ENCODE measurements at regions not wholly inside any gene's neighbourhood (a gene's known extent, or its start where the extent isn't known, plus 50 kb on each side); places are given as distances from the start of the nearest gene placed in this dataset.
A peak's percentile ranks its signal among the peaks of the same experiment; 100 is the strongest.

DNA sequence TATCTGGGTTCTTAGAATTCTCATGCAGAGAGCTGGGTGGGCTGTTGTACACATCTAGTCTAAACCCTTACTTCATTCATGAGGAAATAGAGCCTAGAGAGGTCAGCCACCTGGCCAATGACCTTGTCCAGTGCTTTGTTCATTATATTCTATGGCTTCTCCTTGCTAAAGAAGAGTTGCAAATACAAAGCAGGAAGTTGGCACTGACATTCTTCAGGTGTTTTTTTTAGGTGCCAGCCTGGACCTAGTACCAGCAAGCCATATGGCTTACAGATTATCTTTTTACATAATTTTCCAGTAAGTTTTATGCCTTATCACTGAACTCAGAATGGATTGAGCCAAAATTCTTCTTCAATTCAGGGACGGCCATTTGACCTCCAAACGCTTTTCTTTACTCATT, 54.7 kb upstream of the PGM2 start:
- Histone ChIP-seq H3K27ac (no peak overlapping the region), H3K9me3 (replicated peaks) (no peaks in the 10 kb centered on the region), H3K36me3 (no peaks in the 10 kb centered on the region), H3K27me3 (no peaks in the 10 kb centered on the region), H3K4me3 (no peak overlapping the region), H3K4me1 (peaks cover 6% of the 10 kb centered on the region; the same call in 1 of the 2 replicates)
- no peak for DNase-seq

DNA sequence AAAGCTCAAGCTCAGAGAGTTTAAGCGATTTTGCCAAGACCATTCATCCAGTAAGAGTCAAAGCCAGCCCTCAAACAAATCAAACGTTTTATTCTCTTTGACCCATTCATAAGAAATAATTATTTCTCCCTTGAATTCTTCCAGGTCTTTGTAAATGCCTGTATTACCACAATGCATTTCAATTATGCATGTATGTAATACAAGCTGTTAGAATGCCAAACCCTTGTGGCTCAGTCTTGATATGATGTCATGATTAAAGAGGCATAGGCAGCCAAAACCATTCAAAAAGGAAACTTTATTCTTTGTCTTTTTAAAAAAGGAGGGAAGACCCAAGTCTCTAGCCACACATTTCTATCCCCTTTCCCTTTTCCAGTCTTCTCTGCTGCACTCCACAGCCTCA, 56.5 kb upstream of the PGM2 start:
- peak in 1 of 2 experiments; percentile 12 for DNase-seq
- Histone ChIP-seq H3K27ac (no peak overlapping the region), H3K36me3 (no peaks in the 10 kb centered on the region), H3K27me3 (no peaks in the 10 kb centered on the region), H3K9me3 (replicated peaks) (no peaks in the 10 kb centered on the region), H3K4me1 (peaks cover 6% of the 10 kb centered on the region; the same call in 1 of the 2 replicates), H3K4me3 (no peak overlapping the region)

DNA sequence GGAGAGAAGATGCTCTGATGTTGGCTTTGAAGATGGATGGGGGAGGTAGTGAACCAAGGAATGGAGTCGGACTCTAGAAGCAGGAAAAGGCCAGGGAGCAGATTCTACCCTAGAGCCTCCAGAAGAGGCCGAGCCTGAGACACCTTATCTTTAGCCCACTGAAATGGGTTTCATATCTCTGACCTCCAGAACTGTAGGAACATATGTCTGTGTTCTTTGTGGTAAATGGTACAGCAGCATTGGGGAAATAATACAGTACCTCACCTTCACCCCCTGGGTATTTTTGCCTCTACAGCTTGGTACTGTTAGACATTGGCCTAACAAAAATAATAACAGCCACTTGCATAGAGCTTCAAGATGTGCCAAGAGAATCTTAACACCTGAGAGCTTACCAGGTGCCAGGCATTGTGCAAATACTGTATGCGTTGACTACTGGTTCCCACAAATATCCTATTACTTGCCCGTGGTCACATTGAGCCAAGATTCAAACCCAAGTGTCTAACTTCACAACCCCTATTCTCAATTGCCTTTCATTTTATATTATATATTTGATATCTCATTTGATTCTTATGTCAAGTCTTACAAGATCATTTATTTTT, 57.0 kb upstream of the PGM2 start:
- Histone ChIP-seq H3K27ac (no peak overlapping the region), H3K36me3 (no peaks in the 10 kb centered on the region), H3K9me3 (replicated peaks) (no peaks in the 10 kb centered on the region), H3K4me1 (peaks cover 6% of the 10 kb centered on the region; the same call in 1 of the 2 replicates), H3K27me3 (no peaks in the 10 kb centered on the region), H3K4me3 (no peak overlapping the region)
- DNase-seq: no peak

DNA sequence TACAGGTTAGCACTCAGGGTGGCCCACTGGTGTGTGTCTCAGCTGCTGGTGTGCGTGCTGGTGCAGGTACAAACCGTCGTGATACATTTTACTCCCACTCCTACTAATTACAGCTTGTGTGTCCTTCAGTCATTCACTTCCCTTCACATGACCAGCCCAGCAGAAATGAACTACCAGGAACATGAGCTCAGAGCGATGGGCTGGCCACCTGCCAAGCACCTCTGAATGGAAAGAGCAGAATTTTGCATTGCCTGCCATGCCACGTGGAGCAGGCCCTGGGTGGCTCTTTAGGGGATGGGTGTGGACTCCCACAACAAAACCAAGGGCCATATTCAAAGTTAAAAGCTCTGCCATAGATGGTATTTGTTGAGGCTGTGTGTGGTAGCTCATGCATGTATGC, 58.9 kb upstream of the PGM2 start:
- Histone ChIP-seq H3K4me3 (no peak overlapping the region), H3K4me1 (peaks cover 6% of the 10 kb centered on the region; the same call in 1 of the 2 replicates), H3K27me3 (no peaks in the 10 kb centered on the region), H3K9me3 (replicated peaks) (no peaks in the 10 kb centered on the region; the same call in 1 of the 2 replicates), H3K36me3 (no peaks in the 10 kb centered on the region), H3K27ac (no peak overlapping the region)
- DNase-seq: peak; percentile 66 to 69

DNA sequence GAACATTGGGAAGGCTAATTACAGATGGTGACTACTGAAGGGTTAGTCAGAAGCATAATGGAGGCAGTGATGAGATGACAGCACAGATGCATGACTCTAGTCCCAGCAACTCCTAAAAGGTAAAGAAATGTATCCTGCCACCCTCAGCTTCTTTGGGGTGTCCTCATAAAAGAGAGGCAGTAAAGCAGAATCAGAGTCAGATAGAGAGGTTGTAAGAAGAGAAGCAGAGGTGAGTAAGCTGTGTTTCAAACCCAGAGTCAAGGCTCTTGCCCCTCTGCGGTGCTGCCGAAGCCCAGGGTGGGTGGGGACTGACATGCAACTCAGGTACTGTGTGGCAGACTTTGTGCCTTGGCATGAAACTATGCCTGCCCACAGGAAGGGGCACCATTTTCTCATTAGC, 59.5 kb upstream of the PGM2 start:
- Histone ChIP-seq H3K9me3 (replicated peaks) (no peaks in the 10 kb centered on the region; the same call in 1 of the 2 replicates), H3K27me3 (no peaks in the 10 kb centered on the region), H3K4me1 (peaks cover 6% of the 10 kb centered on the region; the same call in 1 of the 2 replicates), H3K36me3 (no peaks in the 10 kb centered on the region), H3K4me3 (no peak overlapping the region), H3K27ac (no peak overlapping the region)
- no peak for DNase-seq

DNA sequence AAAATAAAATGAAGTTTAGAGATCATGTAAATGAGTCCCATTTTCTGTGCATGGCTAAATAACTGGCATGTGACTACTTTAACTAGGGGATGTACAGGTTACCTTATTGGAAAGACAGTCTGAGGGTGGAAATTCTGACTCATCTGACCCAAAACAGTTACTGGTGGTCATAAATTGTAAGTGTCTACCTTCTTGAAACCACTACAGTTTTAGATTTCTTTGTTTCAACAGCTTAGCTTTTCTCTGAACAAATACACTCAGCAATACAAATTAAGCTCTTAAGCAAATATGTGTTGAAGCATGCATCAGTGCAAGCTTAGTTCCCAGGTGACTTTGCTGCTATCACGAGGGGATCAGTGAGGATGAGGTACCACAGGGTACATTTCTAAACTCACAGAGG, 60.7 kb upstream of the PGM2 start:
- H3K4me1 ChIP-seq: peaks cover 6% of the 10 kb centered on the region; the same call in 1 of the 2 replicates
- no peaks in the 10 kb centered on the region for H3K36me3 ChIP-seq
- no peak overlapping the region for H3K27ac ChIP-seq
- no peaks in the 10 kb centered on the region; the same call in 1 of the 2 replicates for H3K9me3 ChIP-seq (replicated peaks)
- no peak overlapping the region for H3K4me3 ChIP-seq
- no peaks in the 10 kb centered on the region for H3K27me3 ChIP-seq
- DNase-seq: no peak

DNA sequence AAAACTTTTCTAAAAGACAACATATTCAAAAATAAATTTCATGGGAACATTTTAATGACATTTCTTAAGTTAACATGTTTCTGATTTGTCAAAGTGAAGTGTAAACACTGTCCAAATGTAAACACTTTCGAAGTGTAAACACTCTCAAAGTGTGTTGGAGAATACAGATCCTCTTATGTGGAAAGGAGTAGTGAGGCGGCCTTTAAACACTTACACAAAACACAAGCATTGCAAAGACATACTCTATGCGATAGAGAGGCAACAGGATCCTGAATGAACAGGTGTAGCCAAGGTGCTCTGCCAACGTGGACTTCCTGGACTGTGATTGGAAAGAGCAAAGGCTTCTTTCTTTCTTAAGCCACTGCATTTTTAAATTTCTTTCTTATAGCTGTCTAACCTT, 62.7 kb upstream of the PGM2 start:
- Histone ChIP-seq H3K36me3 (no peaks in the 10 kb centered on the region), H3K4me3 (no peak overlapping the region), H3K9me3 (replicated peaks) (no peaks in the 10 kb centered on the region; the same call in 1 of the 2 replicates), H3K4me1 (no peaks in the 10 kb centered on the region), H3K27ac (no peak overlapping the region), H3K27me3 (no peaks in the 10 kb centered on the region)
- DNase-seq: no peak

DNA sequence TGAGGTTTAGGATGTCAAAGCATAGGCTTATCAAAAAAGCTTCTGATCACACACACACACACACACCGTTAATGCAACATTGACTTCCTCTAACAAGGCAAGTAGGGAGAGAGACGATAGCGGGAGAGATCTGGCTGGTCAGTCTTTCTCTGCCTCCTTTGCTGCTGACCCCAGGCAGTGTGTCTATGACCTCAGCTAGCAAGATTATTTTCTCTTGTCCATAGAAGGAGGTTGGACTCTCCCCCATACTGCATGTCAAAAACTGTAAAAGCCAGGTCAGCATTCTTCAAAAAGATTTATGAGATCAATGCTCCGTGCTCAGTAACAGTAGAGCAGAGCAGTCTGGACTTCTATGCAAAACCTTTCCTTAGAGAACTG, 63.5 kb upstream of the PGM2 start:
- Histone ChIP-seq H3K27me3 (no peaks in the 10 kb centered on the region), H3K4me3 (no peak overlapping the region), H3K4me1 (no peaks in the 10 kb centered on the region), H3K9me3 (replicated peaks) (no peaks in the 10 kb centered on the region; the same call in 1 of the 2 replicates), H3K36me3 (no peaks in the 10 kb centered on the region), H3K27ac (no peak overlapping the region)
- DNase-seq: no peak

DNA sequence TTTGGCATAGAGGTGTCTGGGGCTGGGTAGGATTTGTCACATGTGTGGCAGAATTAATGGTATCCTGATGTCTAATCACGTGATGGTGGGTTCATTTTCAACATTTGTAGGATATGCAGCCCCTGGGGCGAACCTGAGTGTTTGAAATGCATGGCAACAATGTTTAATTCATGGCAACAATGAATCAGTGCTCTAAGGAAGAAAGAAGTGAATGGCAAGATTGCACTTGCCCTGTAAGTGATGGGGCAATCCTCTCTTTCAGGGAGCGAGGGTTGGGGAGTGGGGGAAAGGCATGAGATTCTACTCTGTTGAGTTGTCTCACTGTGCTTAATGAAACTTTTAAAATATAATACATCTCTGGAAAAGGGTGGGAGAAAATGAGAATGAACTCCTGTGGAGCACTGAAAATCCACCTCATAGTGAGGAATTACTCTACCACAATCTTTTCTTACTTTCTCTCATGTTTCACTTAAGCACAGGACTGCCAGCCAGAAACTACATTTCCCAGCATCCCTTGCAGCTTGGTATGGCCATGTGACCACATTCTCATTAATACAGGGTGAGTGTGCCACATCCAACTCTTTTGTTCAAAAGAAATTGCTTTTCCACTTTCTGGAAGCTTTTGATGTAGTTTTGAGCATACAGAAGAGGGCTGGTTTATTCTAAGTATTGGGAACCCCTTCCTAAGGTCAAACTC, 64.0 kb upstream of the PGM2 start:
- peak in 1 of 2 experiments; percentile 30 for DNase-seq
- Histone ChIP-seq H3K27ac (no peak overlapping the region), H3K4me1 (no peaks in the 10 kb centered on the region), H3K27me3 (no peaks in the 10 kb centered on the region), H3K36me3 (no peaks in the 10 kb centered on the region), H3K9me3 (replicated peaks) (no peaks in the 10 kb centered on the region; the same call in 1 of the 2 replicates), H3K4me3 (no peak overlapping the region)

DNA sequence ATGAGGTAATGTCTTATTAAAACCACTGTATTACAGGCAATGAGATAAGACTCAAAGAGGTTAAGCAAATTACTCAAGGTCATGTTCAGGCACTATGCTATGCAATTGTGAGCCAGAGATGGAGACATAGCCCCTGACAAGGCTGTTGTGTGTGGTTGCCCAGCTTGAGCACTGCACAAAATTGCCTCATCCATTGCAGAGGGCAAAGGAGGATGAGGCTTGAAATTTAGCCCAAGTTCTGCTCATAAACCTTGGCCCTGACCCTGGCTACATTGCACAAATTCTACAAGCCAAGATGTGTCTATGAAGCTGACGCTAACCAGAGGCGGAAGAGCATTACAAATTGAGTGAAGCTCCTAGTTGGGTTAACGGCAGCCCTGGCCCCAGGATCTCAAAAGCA, 65.6 kb upstream of the PGM2 start:
- Histone ChIP-seq H3K27me3 (no peaks in the 10 kb centered on the region), H3K4me3 (no peak overlapping the region), H3K4me1 (peaks cover 2% of the 10 kb centered on the region; the same call in 1 of the 2 replicates), H3K27ac (no peak overlapping the region), H3K9me3 (replicated peaks) (no peaks in the 10 kb centered on the region; the same call in 1 of the 2 replicates), H3K36me3 (no peaks in the 10 kb centered on the region)
- DNase-seq: no peak

DNA sequence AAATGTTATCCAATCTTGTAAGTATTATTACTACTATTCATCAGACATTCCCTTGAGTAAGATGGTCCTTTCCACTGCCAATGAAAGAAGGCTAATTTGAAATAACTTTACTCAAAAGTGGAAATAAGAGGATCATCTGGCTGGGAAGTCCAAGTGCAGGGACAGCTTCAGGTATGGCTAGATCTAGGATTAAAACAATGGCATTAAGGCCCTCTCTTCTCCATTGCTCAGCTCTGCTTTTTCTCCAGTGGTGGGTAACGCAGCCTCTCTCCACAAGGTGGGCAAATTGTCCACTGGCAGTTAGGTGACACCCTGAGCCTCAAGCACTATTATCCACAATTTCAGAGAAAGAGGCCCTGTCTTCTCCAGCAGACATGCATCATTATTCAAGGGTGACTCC, 66.7 kb upstream of the PGM2 start:
- Histone ChIP-seq H3K36me3 (no peaks in the 10 kb centered on the region), H3K4me3 (no peak overlapping the region), H3K9me3 (replicated peaks) (no peaks in the 10 kb centered on the region; the same call in 1 of the 2 replicates), H3K27me3 (no peaks in the 10 kb centered on the region), H3K4me1 (peaks cover 2% of the 10 kb centered on the region; the same call in 1 of the 2 replicates), H3K27ac (no peak overlapping the region)
- DNase-seq: no peak

DNA sequence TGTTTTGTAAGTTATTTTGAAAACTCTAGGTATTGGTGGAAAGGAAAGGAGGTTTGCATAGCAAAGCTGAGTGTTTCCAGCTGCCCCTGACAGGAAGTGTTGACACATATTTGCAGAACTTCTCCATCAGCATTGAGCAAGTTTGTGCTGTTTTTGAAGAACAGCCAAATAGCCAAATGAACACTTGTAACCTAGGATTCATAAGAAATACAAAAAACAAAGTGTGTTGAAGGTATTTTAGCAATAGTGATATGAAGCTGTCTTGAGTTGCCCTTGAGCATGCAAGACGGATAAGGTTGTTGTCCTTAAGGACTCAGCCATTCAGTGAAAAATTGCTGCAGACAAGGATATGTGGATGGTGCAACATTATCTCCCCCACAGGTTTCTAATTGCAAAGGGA, 68.3 kb upstream of the PGM2 start:
- DNase-seq: no peak
- H3K4me1 ChIP-seq: peaks cover 2% of the 10 kb centered on the region
- no peak overlapping the region for H3K4me3 ChIP-seq
- H3K27ac ChIP-seq: no peak overlapping the region
- no peaks in the 10 kb centered on the region for H3K27me3 ChIP-seq
- no peaks in the 10 kb centered on the region for H3K36me3 ChIP-seq
- H3K9me3 ChIP-seq (replicated peaks): no peaks in the 10 kb centered on the region; the same call in 1 of the 2 replicates

DNA sequence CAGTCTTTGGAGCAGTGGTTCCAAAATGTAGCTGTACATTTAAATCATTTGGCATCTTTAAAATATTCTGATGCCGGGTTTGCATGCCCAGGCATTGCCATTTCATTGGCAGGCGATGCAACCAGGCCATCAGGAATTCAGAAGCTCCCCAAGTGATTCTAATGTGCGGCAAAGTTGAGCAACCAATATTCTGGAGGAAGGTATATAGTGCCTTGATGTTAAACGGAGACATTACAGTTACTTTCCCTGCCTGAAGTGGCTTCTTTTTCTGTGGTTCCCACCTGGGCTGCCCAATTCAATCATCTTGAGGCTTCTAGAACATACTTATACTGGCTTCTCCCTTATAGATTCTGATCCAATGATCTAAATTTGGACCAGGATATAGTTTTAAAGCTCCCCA, 68.7 kb upstream of the PGM2 start:
- Histone ChIP-seq H3K4me1 (peaks cover 2% of the 10 kb centered on the region), H3K27ac (no peak overlapping the region), H3K9me3 (replicated peaks) (no peaks in the 10 kb centered on the region; the same call in 1 of the 2 replicates), H3K36me3 (no peaks in the 10 kb centered on the region), H3K27me3 (no peaks in the 10 kb centered on the region), H3K4me3 (no peak overlapping the region)
- DNase-seq: no peak

DNA sequence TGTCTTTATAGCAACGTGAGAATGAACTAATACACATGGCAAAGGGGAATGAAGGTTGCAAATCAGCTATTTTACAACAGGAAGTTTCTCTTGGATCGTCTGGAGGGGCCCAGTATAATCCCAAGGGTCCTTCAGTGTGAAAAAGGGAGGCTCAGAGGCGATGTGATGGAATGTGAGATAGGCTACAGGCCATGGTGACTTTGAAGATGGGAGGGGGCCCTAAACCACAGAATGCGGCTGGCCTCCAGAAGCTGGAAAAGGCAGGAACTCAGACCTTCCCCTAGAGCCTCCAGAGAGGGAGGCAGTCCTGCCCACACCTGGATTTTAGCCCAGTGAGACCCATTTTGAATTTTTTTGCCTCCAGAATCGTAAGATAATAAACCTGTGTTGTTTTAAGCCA, 69.4 kb upstream of the PGM2 start:
- Histone ChIP-seq H3K36me3 (no peaks in the 10 kb centered on the region), H3K27ac (no peak overlapping the region), H3K27me3 (no peaks in the 10 kb centered on the region), H3K4me3 (no peak overlapping the region), H3K4me1 (peaks cover 2% of the 10 kb centered on the region), H3K9me3 (replicated peaks) (no peaks in the 10 kb centered on the region)
- DNase-seq: no peak

DNA sequence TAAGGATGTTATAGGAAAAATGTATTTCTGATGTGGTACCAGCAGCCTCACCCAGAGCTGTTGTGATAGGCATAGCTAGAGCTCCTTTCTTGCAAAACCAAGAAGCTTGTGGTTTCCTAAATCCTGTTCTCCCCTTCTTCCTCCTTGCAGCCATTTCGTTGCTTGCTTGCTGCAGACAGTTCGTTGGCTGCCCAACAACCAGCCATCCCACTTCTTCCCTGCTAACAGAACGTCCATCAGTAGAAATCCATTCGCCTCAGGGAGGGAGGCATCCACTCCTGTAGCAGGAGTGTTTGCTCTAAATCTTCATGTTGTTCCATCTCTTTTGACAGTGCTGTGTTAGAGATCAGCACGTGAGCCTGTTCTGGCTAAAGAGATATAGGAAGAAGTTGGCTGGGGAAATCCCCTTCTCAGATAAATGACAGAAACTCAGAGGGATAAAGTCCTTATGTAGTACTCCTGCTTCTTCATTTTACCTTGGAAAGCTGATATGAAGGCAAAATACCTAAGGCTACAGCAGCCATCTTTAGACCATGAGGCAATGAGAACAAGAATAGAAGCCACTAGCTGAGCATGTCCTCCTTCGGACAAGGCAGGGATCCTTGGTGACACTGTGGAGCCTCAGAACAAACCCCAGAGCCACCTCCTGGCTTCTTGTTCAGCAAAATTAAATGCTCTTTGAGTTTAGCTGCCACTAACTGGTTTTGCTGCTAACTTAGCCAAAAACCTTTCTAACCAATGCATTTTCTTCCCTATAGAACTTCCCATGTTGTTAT, 68.4 kb upstream of the RELL1 start:
- no peaks in the 10 kb centered on the region for H3K9me3 ChIP-seq (replicated peaks)
- peaks cover 2% of the 10 kb centered on the region for H3K4me1 ChIP-seq
- H3K4me3 ChIP-seq: no peak overlapping the region
- no peaks in the 10 kb centered on the region for H3K36me3 ChIP-seq
- H3K27me3 ChIP-seq: no peaks in the 10 kb centered on the region
- no peak for DNase-seq
- H3K27ac ChIP-seq: no peak overlapping the region
